H9 (cell line): ENCODE measurements at regions not wholly inside any gene's neighbourhood (a gene's known extent, or its start where the extent isn't known, plus 50 kb on each side); places are given as distances from the start of the nearest gene placed in this dataset.

Experiments
- DNase-seq: peaks from one replicate; pipeline ENCODE4 v3.0.0-alpha.2; 2017
- H2AFZ ChIP-seq: one replicate; pipeline ENCODE4 v1.6.1; 2013; ENCODE audit warnings: mild to moderate bottlenecking, low read length, control low read depth, moderate library complexity
- H2AK5ac ChIP-seq: 2 replicates; pipeline ENCODE4 v1.6.1; 2013; ENCODE audit warnings: low read length, control low read depth, mixed read lengths; ENCODE audit not compliant: insufficient read length
- H2BK120ac ChIP-seq: one replicate; pipeline ENCODE4 v1.6.1; 2013; ENCODE audit warnings: low read depth, mild to moderate bottlenecking, low read length, control low read depth, inconsistent platforms; ENCODE audit not compliant: poor library complexity, severe bottlenecking
- H2BK12ac ChIP-seq: 2 replicates; pipeline ENCODE4 v1.6.1; 2013; ENCODE audit warnings: low read length, control low read depth, mixed read lengths, low read depth; ENCODE audit not compliant: insufficient read length
- H2BK15ac ChIP-seq: 2 replicates; pipeline ENCODE4 v1.6.1; 2013; ENCODE audit warnings: low read depth, low read length, control low read depth
- H2BK20ac ChIP-seq: one replicate; pipeline ENCODE4 v1.6.1; 2013; ENCODE audit warnings: low read depth, mild to moderate bottlenecking, low read length, control low read depth, inconsistent platforms; ENCODE audit not compliant: poor library complexity, severe bottlenecking
- H2BK5ac ChIP-seq: 2 replicates; pipeline ENCODE4 v1.6.1; 2013; ENCODE audit warnings: low read length, control low read depth, mixed read lengths; ENCODE audit not compliant: insufficient read length
- H3K14ac ChIP-seq: 2 replicates; pipeline ENCODE4 v1.6.1; 2013; ENCODE audit warnings: low read length, control low read depth; ENCODE audit not compliant: insufficient read depth
- H3K18ac ChIP-seq: 2 replicates; pipeline ENCODE4 v1.6.1; 2013; ENCODE audit warnings: low read depth, mild to moderate bottlenecking, mixed read lengths, low read length, control low read depth; ENCODE audit not compliant: insufficient read length
- H3K23ac ChIP-seq: 2 replicates; pipeline ENCODE4 v1.6.1; 2013; ENCODE audit warnings: low read length, control low read depth, mixed read lengths, low read depth; ENCODE audit not compliant: insufficient read length
- H3K23me2 ChIP-seq: 2 replicates; pipeline ENCODE4 v1.6.1; 2013; ENCODE audit warnings: low read depth, mild to moderate bottlenecking, mixed read lengths, low read length, control low read depth; ENCODE audit not compliant: insufficient read length, poor library complexity, severe bottlenecking
- H3K27ac ChIP-seq: 2 replicates; pipeline ENCODE4 v1.5.1; 2013; ENCODE audit warnings: low read length, control low read depth, mixed read lengths, low read depth; ENCODE audit not compliant: insufficient read length
- H3K27me3 ChIP-seq: 2 replicates; pipeline ENCODE4 v1.6.1; 2013; ENCODE audit warnings: low read length, control low read depth, inconsistent platforms; ENCODE audit not compliant: insufficient read depth
- H3K4ac ChIP-seq: 2 replicates; pipeline ENCODE4 v1.6.1; 2013; ENCODE audit warnings: low read depth, mild to moderate bottlenecking, control low read depth, inconsistent platforms, low read length, moderate library complexity
- H3K4me1 ChIP-seq: 2 replicates; pipeline ENCODE4 v1.6.1; 2013; ENCODE audit warnings: low read length, control low read depth, inconsistent platforms; ENCODE audit not compliant: insufficient read depth
- H3K4me2 ChIP-seq: 2 replicates; pipeline ENCODE4 v1.6.1; 2013; ENCODE audit warnings: low read length, control low read depth, mixed read lengths; ENCODE audit not compliant: insufficient read length, insufficient read depth
- H3K56ac ChIP-seq: 2 replicates; pipeline ENCODE4 v1.6.1; 2013; ENCODE audit warnings: low read depth, mild to moderate bottlenecking, mixed read lengths, low read length, control low read depth; ENCODE audit not compliant: insufficient read length
- H3K79me1 ChIP-seq: 2 replicates; pipeline ENCODE4 v1.6.1; 2013; ENCODE audit warnings: low read depth, mild to moderate bottlenecking, moderate library complexity, low read length, control low read depth, inconsistent platforms; ENCODE audit not compliant: insufficient read depth, poor library complexity, severe bottlenecking
- H3K79me2 ChIP-seq: 2 replicates; pipeline ENCODE4 v1.6.1; 2013; ENCODE audit warnings: low read length, control low read depth, inconsistent platforms; ENCODE audit not compliant: insufficient read depth
- H3K9ac ChIP-seq: 2 replicates; pipeline ENCODE4 v1.6.1; 2013; ENCODE audit warnings: low read length, control low read depth, mixed read lengths; ENCODE audit not compliant: insufficient read length; ENCODE audit errors: extremely low read depth
- H3K9me3 ChIP-seq: one replicate; pipeline ENCODE4 v1.6.1; 2013; ENCODE audit warnings: low read depth, low read length, inconsistent platforms; ENCODE audit not compliant: control insufficient read depth
- H3T11ph ChIP-seq: one replicate; pipeline ENCODE4 v1.6.1; 2013; ENCODE audit warnings: mild to moderate bottlenecking, low read length, control low read depth, inconsistent platforms
- H4K20me1 ChIP-seq: one replicate; pipeline ENCODE4 v1.6.1; 2013; ENCODE audit not compliant: control insufficient read depth, insufficient read length, insufficient read depth
- H4K5ac ChIP-seq: 2 replicates; pipeline ENCODE4 v1.6.1; 2013; ENCODE audit warnings: low read depth, mild to moderate bottlenecking, mixed read lengths, low read length, control low read depth; ENCODE audit not compliant: insufficient read length
- H4K8ac ChIP-seq: replicated peaks from 2 replicates; pipeline ENCODE4 v1.6.1; 2013; ENCODE audit warnings: low read length, control low read depth, mixed read lengths, low read depth; ENCODE audit not compliant: insufficient read length
- H4K91ac ChIP-seq: 2 replicates; pipeline ENCODE4 v1.6.1; 2013; ENCODE audit warnings: low read depth, mild to moderate bottlenecking, moderate library complexity, mixed read lengths, low read length, control low read depth; ENCODE audit not compliant: insufficient read length
- H3K27ac Mint-ChIP-seq, 3 experiments: 2 replicates in 2 of 3; 3 replicates in 1 of 3; pipeline ENCODE4 v1.8.0; 2020 to 2021; ENCODE audit warnings: mixed read lengths in 3 of 3, mild to moderate bottlenecking in 1 of 3, moderate library complexity in 1 of 3
- H3K27me3 Mint-ChIP-seq: 2 replicates; pipeline ENCODE4 v1.8.0; 2021; ENCODE audit warnings: low read depth, mild to moderate bottlenecking, moderate library complexity, mixed read lengths
- H3K36me3 Mint-ChIP-seq, 3 experiments: 2 replicates in 2 of 3; 3 replicates in 1 of 3; pipeline ENCODE4 v1.8.0; 2020 to 2021; ENCODE audit warnings: low read depth in 3 of 3, mixed read lengths in 3 of 3; ENCODE audit not compliant: insufficient read depth in 1 of 3
- H3K4me1 Mint-ChIP-seq, 2 experiments: 2 replicates each; pipeline ENCODE4 v1.8.0; 2020; ENCODE audit warnings: mixed read lengths in 2 of 2
- H3K4me3 Mint-ChIP-seq, 2 experiments: 2 replicates in 1 of 2; 3 replicates in 1 of 2; pipeline ENCODE4 v1.8.0; 2020 to 2021; ENCODE audit warnings: mild to moderate bottlenecking in 2 of 2, mixed read lengths in 2 of 2, moderate library complexity in 1 of 2
- H3K9me3 Mint-ChIP-seq, 2 experiments: 2 replicates in 1 of 2; 3 replicates in 1 of 2; pipeline ENCODE4 v1.8.0; 2020; ENCODE audit warnings: mild to moderate bottlenecking in 2 of 2, mixed read lengths in 2 of 2, moderate library complexity in 1 of 2
- CTCF ChIP-seq: fragments of 200-600 bp; sonication (generic); conservative IDR thresholded peaks from 3 replicates; pipeline ENCODE4 v1.8.0; 2021; ENCODE audit warnings: antibody characterized with exemption, mild to moderate bottlenecking
- WGBS: extraction: QIAGEN DNeasy Blood & Tissue Kit; methylation state at CpG from one replicate; pipeline ENCODE4 v1.1.7; 2013; ENCODE audit warnings: missing lambda C conversion rate, low lambda C conversion rate, mixed read lengths; ENCODE audit not compliant: insufficient read length; ENCODE audit errors: extremely low coverage; 5-methylcytosine and 5-hydroxymethylcytosine counted together

GRCh38 chr5:57955511-57955910 is 472.9 kb upstream of the ACTBL2 start:
- H3K23ac ChIP-seq, result no peak overlapping the region
- H3K9me3 ChIP-seq, result no peaks in the 10 kb centered on the region
- H4K8ac ChIP-seq, result no peak overlapping the region
- H4K5ac ChIP-seq, result no peak overlapping the region
- no peaks in the 10 kb centered on the region for H3K27me3 ChIP-seq
- H3T11ph ChIP-seq, result no peak overlapping the region
- no CpG with 5 or more reads among the region's 1 CpG for WGBS
- no peaks in the 10 kb centered on the region for H3K79me2 ChIP-seq
- peaks cover 6% of the 10 kb centered on the region in 2 experiments; a peak in 3 of 4 replicates for H3K4me1 Mint-ChIP-seq
- H2BK12ac ChIP-seq, result no peak overlapping the region
- H3K27ac Mint-ChIP-seq, result no peak overlapping the region
- no peak overlapping the region for H3K18ac ChIP-seq
- no peak overlapping the region for H2AK5ac ChIP-seq
- no peak overlapping the region for H2BK5ac ChIP-seq
- H2BK15ac ChIP-seq, result no peak overlapping the region
- H3K9ac ChIP-seq, result no peak overlapping the region
- no peak overlapping the region for H2AFZ ChIP-seq
- H3K27me3 Mint-ChIP-seq, result no peaks in the 10 kb centered on the region
- H3K36me3 Mint-ChIP-seq, result no peaks in the 10 kb centered on the region; a peak in 1 of 7 replicates
- no peak overlapping the region for H2BK20ac ChIP-seq
- no peak overlapping the region for H3K27ac ChIP-seq
- H3K14ac ChIP-seq, result no peak overlapping the region
- no peak overlapping the region for H3K4me2 ChIP-seq
- H3K4me1 ChIP-seq, result peaks cover 4% of the 10 kb centered on the region
- no peak overlapping the region for H4K91ac ChIP-seq
- DNase-seq, result no peak
- TF ChIP-seq CTCF, result no peak
- H3K79me1 ChIP-seq, result no peaks in the 10 kb centered on the region
- no peaks in the 10 kb centered on the region for H3K23me2 ChIP-seq
- H3K4ac ChIP-seq, result no peak overlapping the region
- H3K4me3 Mint-ChIP-seq, result no peak overlapping the region
- no peaks in the 10 kb centered on the region for H4K20me1 ChIP-seq
- H2BK120ac ChIP-seq, result no peak overlapping the region
- no peak overlapping the region for H3K56ac ChIP-seq
- H3K9me3 Mint-ChIP-seq, result no peaks in the 10 kb centered on the region; a peak in 1 of 5 replicates
